Skeletal muscle tissue (tissue), 3 donors: ENCODE measurements at regions not wholly inside any gene's neighbourhood (a gene's known extent, or its start where the extent isn't known, plus 50 kb on each side); places are given as distances from the start of the nearest gene placed in this dataset.

Source experiments
- H3K27ac ChIP-seq: one replicate; pipeline ENCODE4 v1.7.0; 2013; ENCODE audit warnings: mild to moderate bottlenecking, low read depth, low read length, inconsistent platforms
- H3K27me3 ChIP-seq, 3 donors: one replicate each; pipeline ENCODE4 v1.7.0; 2013; ENCODE audit warnings: low read length in 3 of 3; ENCODE audit not compliant: control insufficient read depth in 3 of 3, insufficient read depth in 3 of 3
- H3K36me3 ChIP-seq, 3 donors: one replicate each; pipeline ENCODE4 v1.7.0; 2013; ENCODE audit warnings: low read length in 3 of 3; ENCODE audit not compliant: control insufficient read depth in 3 of 3, insufficient read depth in 3 of 3
- H3K4me1 ChIP-seq, 3 donors: one replicate each; pipeline ENCODE4 v1.7.0; 2013; ENCODE audit warnings: low read length in 3 of 3, mild to moderate bottlenecking in 3 of 3; ENCODE audit not compliant: control insufficient read depth in 3 of 3, insufficient read depth in 3 of 3
- H3K4me3 ChIP-seq, 3 donors: one replicate each; pipeline ENCODE4 v1.7.0; 2013; ENCODE audit warnings: low read length in 3 of 3
- H3K9ac ChIP-seq, 3 donors: one replicate each; pipeline ENCODE4 v1.7.0; 2013; ENCODE audit warnings: low read length in 3 of 3, mild to moderate bottlenecking in 3 of 3, moderate library complexity in 2 of 3, low read depth in 1 of 3
- H3K9me3 ChIP-seq, 3 donors: one replicate each; pipeline ENCODE4 v1.7.0; 2013; ENCODE audit warnings: low read length in 3 of 3; ENCODE audit not compliant: control insufficient read depth in 3 of 3
- donor health status: Osteomylitis.

DNA sequence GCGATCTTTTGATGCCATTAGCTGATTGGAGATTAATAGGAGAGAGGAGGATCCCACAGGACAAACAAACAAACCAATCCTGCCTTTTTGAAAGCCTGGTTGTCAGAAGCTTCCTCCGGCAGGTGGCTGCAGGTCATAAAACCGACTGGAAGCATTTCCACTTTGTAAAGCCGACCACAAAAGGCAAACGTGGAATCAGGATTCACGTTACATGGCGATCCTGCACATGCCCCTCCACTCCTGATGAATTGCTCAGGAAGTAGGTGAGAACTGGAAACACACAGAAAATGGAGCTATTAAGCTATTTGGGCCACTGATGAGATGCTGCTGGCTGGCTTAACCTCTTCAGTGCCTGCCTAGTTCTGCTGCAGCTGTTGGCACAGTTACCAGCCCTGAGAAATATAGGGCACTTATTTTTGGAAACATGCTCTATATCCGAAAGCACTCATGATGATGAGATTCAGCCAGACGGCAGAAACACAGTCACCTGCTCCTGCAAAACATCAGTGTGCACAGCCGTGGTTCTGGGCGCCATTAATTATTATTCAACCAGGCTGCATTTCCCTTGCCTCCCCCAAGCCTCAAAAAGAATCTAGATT is 110.3 kb upstream of the ST6GAL2 start:
- peak overlapping the region; percentile 44 to 73 (median 71) for H3K4me3 ChIP-seq
- H3K4me1 ChIP-seq: peaks cover 15 to 29% (median 20%) of the 10 kb centered on the region in 3 donors
- H3K27me3 ChIP-seq: no peaks in the 10 kb centered on the region
- H3K9ac ChIP-seq: peak overlapping the region in 2 of 3 donors; percentile 61 to 82
- no peaks in the 10 kb centered on the region for H3K9me3 ChIP-seq
- no peaks in the 10 kb centered on the region for H3K36me3 ChIP-seq
- H3K27ac ChIP-seq: peak overlapping the region; percentile 94

DNA sequence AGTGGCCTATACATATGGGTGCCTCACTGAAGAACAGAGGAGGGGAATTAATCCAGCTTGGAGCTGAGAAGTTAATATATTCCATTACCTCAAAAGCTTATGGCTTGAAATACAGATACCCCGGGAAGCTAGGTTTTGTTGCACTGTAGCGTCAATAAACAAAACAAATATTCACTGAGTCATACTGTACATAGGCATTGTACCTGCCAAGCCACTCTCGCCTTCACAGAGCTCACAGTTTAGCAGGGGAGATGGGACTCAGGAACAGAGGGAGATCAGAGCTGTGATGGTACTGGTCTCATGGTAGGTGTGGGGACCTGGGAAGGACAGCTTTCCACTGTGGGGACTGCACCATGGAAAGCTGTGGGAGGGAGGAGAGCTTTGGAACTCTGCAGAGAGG is 111.2 kb upstream of the ST6GAL2 start:
- peaks cover 15 to 29% (median 20%) of the 10 kb centered on the region in 3 donors for H3K4me1 ChIP-seq
- no peak overlapping the region for H3K9ac ChIP-seq
- H3K27me3 ChIP-seq: no peaks in the 10 kb centered on the region
- no peaks in the 10 kb centered on the region for H3K9me3 ChIP-seq
- no peaks in the 10 kb centered on the region for H3K36me3 ChIP-seq
- H3K4me3 ChIP-seq: no peak overlapping the region
- peak overlapping the region; percentile 94 for H3K27ac ChIP-seq

DNA sequence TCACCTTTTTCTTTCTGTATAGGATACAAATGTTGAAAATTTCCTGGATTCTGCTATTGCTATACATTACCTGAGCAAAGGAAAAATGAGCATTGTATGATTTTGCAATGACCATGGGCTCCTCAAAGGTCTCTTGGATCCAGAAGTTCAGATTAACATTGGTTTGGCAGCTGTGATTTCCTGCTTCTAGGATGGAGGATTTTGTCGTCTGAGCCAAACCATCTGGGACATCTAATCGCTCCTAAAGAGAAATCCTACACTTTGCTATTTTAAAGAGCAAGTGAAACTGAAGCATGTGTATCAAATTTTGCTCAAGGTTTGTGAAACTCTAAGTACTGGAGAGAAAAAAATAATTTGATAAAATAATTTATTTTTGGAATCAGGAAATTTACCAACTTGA is 115.1 kb upstream of the ST6GAL2 start:
- Histone ChIP-seq H3K36me3 (no peaks in the 10 kb centered on the region), H3K27ac (no peak overlapping the region), H3K9ac (no peak overlapping the region), H3K4me3 (no peak overlapping the region), H3K4me1 (peaks cover 6 to 17% (median 12%) of the 10 kb centered on the region in 3 donors), H3K27me3 (no peaks in the 10 kb centered on the region), H3K9me3 (no peaks in the 10 kb centered on the region)

DNA sequence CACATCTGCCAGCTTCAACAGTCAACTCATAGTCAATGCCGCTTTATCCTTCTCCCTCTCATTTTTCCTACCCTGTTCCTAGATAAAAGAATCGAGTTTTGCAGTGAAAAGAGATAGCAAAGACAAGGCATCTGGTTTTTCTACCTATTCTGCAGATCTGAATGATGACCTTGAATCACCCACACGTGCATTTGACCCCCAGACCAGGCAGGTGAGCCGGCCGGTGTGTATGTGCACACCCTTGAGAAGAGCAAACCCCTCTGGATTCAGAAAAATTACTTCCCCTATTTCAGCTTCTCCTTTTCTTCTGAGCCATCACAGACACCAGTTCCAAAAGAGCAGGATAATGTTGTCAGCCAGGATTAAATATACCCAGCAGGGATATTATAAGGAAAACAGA is 115.6 kb upstream of the ST6GAL2 start:
- H3K9me3 ChIP-seq: no peaks in the 10 kb centered on the region
- peaks cover 1 to 12% (median 8%) of the 10 kb centered on the region in 3 donors for H3K4me1 ChIP-seq
- H3K4me3 ChIP-seq: no peak overlapping the region
- H3K27me3 ChIP-seq: no peaks in the 10 kb centered on the region
- no peak overlapping the region for H3K27ac ChIP-seq
- H3K36me3 ChIP-seq: no peaks in the 10 kb centered on the region
- H3K9ac ChIP-seq: no peak overlapping the region

DNA sequence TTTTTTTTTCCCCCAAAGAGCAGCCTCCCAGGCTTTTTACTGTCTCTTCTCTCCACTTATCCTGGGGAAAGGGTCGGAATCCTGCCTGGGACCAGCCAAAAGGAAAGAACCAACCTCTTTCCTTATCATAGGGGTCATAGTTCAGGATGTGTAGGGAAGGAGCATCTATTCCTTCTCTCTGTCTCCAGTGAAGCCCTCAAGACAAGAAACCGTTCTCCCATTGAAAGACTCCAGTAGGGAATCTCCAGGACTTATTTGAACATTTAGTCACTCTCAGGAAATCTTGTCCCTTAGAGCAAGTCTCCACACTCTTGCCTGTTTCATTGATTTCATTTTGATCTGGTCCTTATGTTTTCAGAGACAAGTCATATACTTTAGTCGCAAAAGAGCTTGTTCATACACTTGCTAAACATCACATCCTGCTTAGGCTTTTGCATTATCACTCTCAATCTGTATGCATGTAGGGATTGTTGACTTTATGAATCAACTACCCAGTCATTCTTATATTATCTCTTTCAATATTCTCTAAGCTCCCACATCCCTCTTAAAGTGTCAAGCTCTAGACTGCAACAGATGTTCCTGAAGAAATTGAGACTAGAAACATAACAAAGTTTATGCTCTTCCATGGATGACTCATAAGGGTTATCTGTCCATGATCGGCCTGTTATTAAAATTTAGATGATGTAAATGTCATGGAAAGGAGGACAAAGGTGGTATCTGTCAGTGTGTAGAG is 116.2 kb upstream of the ST6GAL2 start:
- Histone ChIP-seq H3K36me3 (no peaks in the 10 kb centered on the region), H3K9ac (no peak overlapping the region), H3K4me3 (no peak overlapping the region), H3K4me1 (peaks cover 0 to 6% (median 3%) of the 10 kb centered on the region in 3 donors), H3K27ac (no peak overlapping the region), H3K27me3 (no peaks in the 10 kb centered on the region), H3K9me3 (no peaks in the 10 kb centered on the region)

DNA sequence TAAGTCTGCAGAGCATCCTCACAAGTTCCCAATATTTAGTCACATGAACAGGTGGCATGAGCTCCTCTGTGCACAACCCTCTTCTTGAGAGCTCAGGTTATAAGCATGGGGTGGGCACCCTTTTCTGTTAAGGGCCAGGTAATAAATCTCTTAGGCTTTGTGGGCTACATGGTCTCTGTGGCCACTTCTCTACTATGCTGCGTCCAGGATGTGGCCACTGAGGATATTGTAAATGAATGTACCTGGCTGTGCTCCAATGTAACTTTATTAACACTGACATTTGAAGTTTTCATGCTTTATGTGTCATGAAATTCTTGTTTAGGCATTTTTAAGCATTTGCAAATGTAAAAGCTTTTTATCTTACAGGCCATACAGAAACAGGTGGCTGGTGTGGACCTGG is 116.8 kb upstream of the ST6GAL2 start:
- Histone ChIP-seq H3K36me3 (no peaks in the 10 kb centered on the region), H3K9me3 (no peaks in the 10 kb centered on the region), H3K27ac (no peak overlapping the region), H3K27me3 (no peaks in the 10 kb centered on the region), H3K4me1 (peaks cover 0 to under 1% (median 0%) of the 10 kb centered on the region in 3 donors), H3K9ac (no peak overlapping the region), H3K4me3 (no peak overlapping the region)

DNA sequence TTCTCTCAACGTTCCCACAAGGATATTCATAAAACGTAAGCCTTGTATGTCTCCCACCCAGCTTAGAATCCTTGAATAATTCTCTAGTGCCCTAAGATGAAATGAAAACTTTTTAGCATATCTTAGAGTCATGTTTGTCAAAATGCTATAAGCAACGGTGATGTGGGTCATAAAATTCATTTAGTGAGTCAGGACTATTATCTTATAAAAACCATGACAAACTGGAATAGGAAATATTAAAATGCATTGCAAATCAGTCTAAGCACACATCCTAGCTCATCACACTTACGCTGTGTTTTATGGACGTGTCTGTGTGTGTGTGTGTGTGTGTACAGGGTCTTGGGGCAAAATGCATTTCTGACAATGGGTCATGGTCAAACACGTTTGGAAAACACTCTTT is 119.9 kb upstream of the ST6GAL2 start:
- Histone ChIP-seq H3K4me1 (no peaks in the 10 kb centered on the region), H3K27ac (no peak overlapping the region), H3K9ac (no peak overlapping the region), H3K36me3 (no peaks in the 10 kb centered on the region), H3K9me3 (no peaks in the 10 kb centered on the region), H3K4me3 (no peak overlapping the region), H3K27me3 (no peaks in the 10 kb centered on the region)

DNA sequence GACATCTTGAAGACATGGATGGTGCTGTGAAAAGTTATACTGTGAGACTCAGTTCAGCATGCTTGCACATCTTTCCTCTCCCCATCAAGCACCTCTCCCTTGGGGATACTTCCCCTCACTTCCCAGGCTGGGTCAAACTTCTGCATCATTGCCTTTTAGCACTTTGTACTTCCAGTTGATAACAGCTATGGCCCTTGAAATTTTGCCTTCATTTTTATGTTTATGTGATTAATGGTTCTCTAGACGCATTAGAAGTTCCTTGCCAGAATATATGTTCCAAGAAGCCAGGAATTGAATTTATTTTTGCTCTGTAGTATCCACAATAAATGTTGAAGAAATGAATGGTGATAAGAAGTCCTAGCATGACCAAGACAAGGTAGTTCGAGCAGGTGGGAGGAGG is 120.9 kb upstream of the ST6GAL2 start:
- H3K4me1 ChIP-seq: no peaks in the 10 kb centered on the region
- no peak overlapping the region for H3K4me3 ChIP-seq
- H3K9me3 ChIP-seq: no peaks in the 10 kb centered on the region
- no peak overlapping the region for H3K9ac ChIP-seq
- H3K27me3 ChIP-seq: no peaks in the 10 kb centered on the region
- H3K27ac ChIP-seq: no peak overlapping the region
- H3K36me3 ChIP-seq: no peaks in the 10 kb centered on the region

DNA sequence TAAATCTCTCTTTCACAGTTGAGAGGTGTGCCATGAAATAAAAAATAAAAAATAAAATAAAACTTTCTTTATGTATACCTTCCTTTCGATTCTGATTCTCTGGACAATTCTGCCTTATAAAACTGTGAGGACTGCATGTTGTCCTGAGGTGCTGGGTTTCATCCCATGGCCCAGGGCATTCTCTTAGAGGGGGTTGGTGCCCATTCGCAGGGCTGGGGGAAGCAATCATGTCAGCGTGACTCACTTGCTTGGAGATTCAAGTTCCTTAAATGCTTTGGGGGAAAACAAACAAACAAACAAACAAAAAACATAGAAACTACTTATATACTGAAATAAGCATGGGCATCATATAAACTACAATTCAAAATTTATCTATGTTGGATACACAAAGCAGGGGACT is 122.0 kb upstream of the ST6GAL2 start:
- Histone ChIP-seq H3K4me1 (no peaks in the 10 kb centered on the region), H3K4me3 (no peak overlapping the region), H3K27me3 (no peaks in the 10 kb centered on the region), H3K9ac (no peak overlapping the region), H3K9me3 (no peaks in the 10 kb centered on the region), H3K27ac (no peak overlapping the region), H3K36me3 (no peaks in the 10 kb centered on the region)

DNA sequence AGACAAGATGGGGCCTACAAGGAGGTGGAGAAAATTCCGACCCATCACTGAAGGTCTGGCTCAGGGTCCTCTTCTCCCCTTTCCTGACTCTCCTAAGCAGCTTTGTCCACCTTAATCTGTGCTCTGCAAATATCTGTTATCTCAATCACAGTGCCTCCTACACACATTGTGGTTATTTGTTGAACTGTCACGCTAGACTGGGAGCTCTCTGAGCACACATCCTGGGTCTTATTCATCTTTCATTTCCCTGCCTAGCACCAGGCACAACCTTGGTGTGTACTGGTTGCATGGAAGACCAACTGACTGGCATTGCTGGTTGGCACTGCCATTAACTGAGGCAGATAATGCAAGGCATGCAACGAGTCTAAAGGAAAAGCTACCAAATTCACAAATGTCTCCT is 122.9 kb upstream of the ST6GAL2 start:
- Histone ChIP-seq H3K36me3 (no peaks in the 10 kb centered on the region), H3K9ac (no peak overlapping the region), H3K27ac (no peak overlapping the region), H3K4me3 (no peak overlapping the region), H3K9me3 (no peaks in the 10 kb centered on the region), H3K27me3 (no peaks in the 10 kb centered on the region), H3K4me1 (no peaks in the 10 kb centered on the region)
